CD4-positive, alpha-beta T cell (primary cell): ENCODE measurements at regions not wholly inside any gene's neighbourhood (a gene's known extent, or its start where the extent isn't known, plus 50 kb on each side); places are given as distances from the start of the nearest gene placed in this dataset.

ENCODE experiments used
- ATAC-seq: fragments of 200-7000 bp; cut with Tn5 transposase; one replicate; pipeline ENCODE4 v1.10.0; 2022; ENCODE audit warnings: mild to moderate bottlenecking; ENCODE audit not compliant: poor library complexity
- CTCF ChIA-PET: fragments of 350-600 bp; sonication (Branson Sonifier 250); formaldehyde crosslinking; loops from one replicate; lab custom pipeline; 2021; ENCODE audit warnings: antibody characterized with exemption, inconsistent platforms; lab: Charles Lee
- POLR2A ChIA-PET: fragments of 350-600 bp; sonication (Branson Sonifier 250); formaldehyde crosslinking; loops from one replicate; lab custom pipeline; 2021; ENCODE audit warnings: antibody characterized with exemption, inconsistent platforms; lab: Charles Lee
- DNase-seq, 14 experiments: peaks; one replicate each; pipeline ENCODE4 v3.0.0-alpha.2; 2013 to 2020; ENCODE audit warnings: mixed read lengths in 2 of 14
- H3K27ac ChIP-seq, 2 donors: one replicate each; pipeline versions ENCODE4 v1.5.1 to v1.7.0; 2013; ENCODE audit warnings: low read length in 2 of 2, low read depth in 1 of 2, mild to moderate bottlenecking in 1 of 2
- H3K27me3 ChIP-seq, 2 experiments: 1 replicate in 1 of 2; 2 replicates in 1 of 2; pipeline versions ENCODE4 v1.6.1 to v1.7.0; 2013; ENCODE audit warnings: low read length in 2 of 2, control low read depth in 1 of 2, mild to moderate bottlenecking in 1 of 2, moderate library complexity in 1 of 2; ENCODE audit not compliant: insufficient read depth in 2 of 2, control insufficient read depth in 1 of 2
- H3K36me3 ChIP-seq: one replicate; pipeline ENCODE4 v1.6.1; 2013; ENCODE audit warnings: low read length, control low read depth; ENCODE audit not compliant: insufficient read depth
- H3K4me1 ChIP-seq: one replicate; pipeline ENCODE4 v1.6.1; 2013; ENCODE audit warnings: low read length, control low read depth; ENCODE audit not compliant: insufficient read depth
- H3K4me3 ChIP-seq: one replicate; pipeline ENCODE4 v1.5.1; 2013; ENCODE audit warnings: mild to moderate bottlenecking, low read length, moderate library complexity
- H3K9me3 ChIP-seq, 2 experiments: 1 replicate in 1 of 2; 2 replicates in 1 of 2; pipeline versions ENCODE4 v1.6.1 to v1.7.0; 2013; ENCODE audit warnings: low read length in 2 of 2, mild to moderate bottlenecking in 2 of 2, control low read depth in 1 of 2, moderate library complexity in 1 of 2; ENCODE audit not compliant: control insufficient read depth in 1 of 2, insufficient read depth in 1 of 2
- H3K27ac Mint-ChIP-seq: one replicate; pipeline ENCODE4 v1.8.0; 2020; ENCODE audit warnings: mixed read lengths
- H3K27me3 Mint-ChIP-seq: one replicate; pipeline ENCODE4 v1.8.0; 2021; ENCODE audit warnings: mixed read lengths
- H3K36me3 Mint-ChIP-seq: one replicate; pipeline ENCODE4 v1.8.0; 2021; ENCODE audit warnings: low read depth, mixed read lengths
- H3K4me1 Mint-ChIP-seq: one replicate; pipeline ENCODE4 v1.8.0; 2021; ENCODE audit warnings: low read depth, mixed read lengths
- H3K4me3 Mint-ChIP-seq: one replicate; pipeline ENCODE4 v1.8.0; 2020; ENCODE audit warnings: mild to moderate bottlenecking, mixed read lengths
- H3K9me3 Mint-ChIP-seq: one replicate; pipeline ENCODE4 v1.8.0; 2020; ENCODE audit warnings: mixed read lengths
- intact Hi-C, 2 experiments: fragments of 100-400 bp; cut with DNase I in 1 of 2; cut with micrococcal nuclease in 1 of 2; formaldehyde crosslinking; loops; one replicate each; pipeline versions ENCODE4 v1.15.1 to v1.9.0; 2023 to 2025; cut with DNase I, micrococcal nuclease
- TF ChIP-seq, protein P1 (sequence below): fragments of 200-600 bp; IDR thresholded peaks from one replicate; pipeline ENCODE4 v1.8.0; 2022; ENCODE audit warnings: antibody characterized with exemption, mild to moderate bottlenecking

DNA sequence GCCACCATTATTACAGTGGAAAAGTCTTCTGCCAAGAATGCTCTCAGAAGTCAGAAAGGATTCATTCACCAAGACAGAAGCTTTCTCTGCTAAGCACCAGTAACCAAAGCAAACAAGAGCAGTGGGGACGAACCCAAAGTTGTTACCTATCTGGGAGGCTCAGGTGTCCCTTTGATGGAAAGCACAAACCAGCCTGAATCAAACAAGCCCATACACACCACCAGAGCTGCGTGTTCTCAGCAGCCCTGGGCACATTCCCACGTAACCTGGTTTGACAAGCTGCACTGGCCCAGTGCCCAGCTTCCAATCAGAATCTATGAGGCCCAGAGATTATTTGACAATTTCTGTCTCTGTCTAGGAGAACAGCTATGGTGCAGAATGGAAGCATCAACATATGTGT is 252.6 kb downstream of the ACTL7B start:
- H3K27me3 Mint-ChIP-seq = peaks cover 5% of the 10 kb centered on the region
- no peaks in the 10 kb centered on the region for H3K4me1 ChIP-seq
- TF ChIP-seq, protein P1, sequence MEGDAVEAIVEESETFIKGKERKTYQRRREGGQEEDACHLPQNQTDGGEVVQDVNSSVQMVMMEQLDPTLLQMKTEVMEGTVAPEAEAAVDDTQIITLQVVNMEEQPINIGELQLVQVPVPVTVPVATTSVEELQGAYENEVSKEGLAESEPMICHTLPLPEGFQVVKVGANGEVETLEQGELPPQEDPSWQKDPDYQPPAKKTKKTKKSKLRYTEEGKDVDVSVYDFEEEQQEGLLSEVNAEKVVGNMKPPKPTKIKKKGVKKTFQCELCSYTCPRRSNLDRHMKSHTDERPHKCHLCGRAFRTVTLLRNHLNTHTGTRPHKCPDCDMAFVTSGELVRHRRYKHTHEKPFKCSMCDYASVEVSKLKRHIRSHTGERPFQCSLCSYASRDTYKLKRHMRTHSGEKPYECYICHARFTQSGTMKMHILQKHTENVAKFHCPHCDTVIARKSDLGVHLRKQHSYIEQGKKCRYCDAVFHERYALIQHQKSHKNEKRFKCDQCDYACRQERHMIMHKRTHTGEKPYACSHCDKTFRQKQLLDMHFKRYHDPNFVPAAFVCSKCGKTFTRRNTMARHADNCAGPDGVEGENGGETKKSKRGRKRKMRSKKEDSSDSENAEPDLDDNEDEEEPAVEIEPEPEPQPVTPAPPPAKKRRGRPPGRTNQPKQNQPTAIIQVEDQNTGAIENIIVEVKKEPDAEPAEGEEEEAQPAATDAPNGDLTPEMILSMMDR = no peak
- no peaks in the 10 kb centered on the region for H3K36me3 ChIP-seq
- ChIA-PET CTCF (no interaction called here), POLR2A (no interaction called here)
- no peak overlapping the region for H3K27ac Mint-ChIP-seq
- ATAC-seq (no peak), DNase-seq (no peak)
- no peak overlapping the region for H3K4me3 Mint-ChIP-seq
- H3K36me3 Mint-ChIP-seq = no peaks in the 10 kb centered on the region
- no peaks in the 10 kb centered on the region for H3K27me3 ChIP-seq
- H3K9me3 ChIP-seq = no peaks in the 10 kb centered on the region
- H3K27ac ChIP-seq = no peak overlapping the region
- no peaks in the 10 kb centered on the region for H3K9me3 Mint-ChIP-seq
- intact Hi-C loops = no loop called here
- no peak overlapping the region for H3K4me3 ChIP-seq
- H3K4me1 Mint-ChIP-seq = no peaks in the 10 kb centered on the region

- H3K9me3 ChIP-seq = no peaks in the 10 kb centered on the region
- H3K27ac ChIP-seq = no peak overlapping the region
- no peaks in the 10 kb centered on the region for H3K27me3 ChIP-seq
- TF ChIP-seq, protein P1 = no peak
- no peaks in the 10 kb centered on the region for H3K4me1 Mint-ChIP-seq
- no peak for DNase-seq
- H3K27ac Mint-ChIP-seq = no peak overlapping the region
- no peaks in the 10 kb centered on the region for H3K4me1 ChIP-seq
- H3K36me3 ChIP-seq = no peaks in the 10 kb centered on the region
- H3K9me3 Mint-ChIP-seq = no peaks in the 10 kb centered on the region
- POLR2A ChIA-PET = no interaction called here
- H3K27me3 Mint-ChIP-seq = peaks cover 5% of the 10 kb centered on the region
- intact Hi-C loops = no loop called here
- H3K36me3 Mint-ChIP-seq = no peaks in the 10 kb centered on the region
- H3K4me3 Mint-ChIP-seq = no peak overlapping the region
- ATAC-seq = no peak
- H3K4me3 ChIP-seq = no peak overlapping the region
- CTCF ChIA-PET = no interaction called here
These were observed 254.9 kb downstream of the ACTL7B start for GRCh38 chr9:108600896-108601295.

DNA sequence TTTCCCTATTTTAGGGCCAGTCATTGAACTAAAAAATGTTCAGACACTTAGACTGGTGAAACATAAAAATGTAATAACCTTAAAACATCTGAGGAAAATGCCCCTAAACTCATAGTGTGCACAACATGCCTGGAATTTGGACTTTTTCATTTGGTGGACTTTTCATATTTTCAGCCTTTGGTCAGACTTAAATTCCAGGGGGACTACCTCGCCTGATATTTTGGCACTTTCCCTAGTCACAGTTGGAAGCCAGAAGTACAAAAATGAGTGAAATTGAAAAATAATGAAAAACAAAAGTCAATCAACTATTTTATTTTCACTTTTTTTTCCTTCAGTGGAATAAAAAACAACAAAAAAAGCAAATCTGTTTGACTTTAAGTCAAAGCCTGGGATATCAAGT is 256.2 kb downstream of the ACTL7B start:
- H3K4me3 Mint-ChIP-seq = no peak overlapping the region
- CTCF ChIA-PET = no interaction called here
- intact Hi-C loops = loop anchor here in 1 of 2 experiments (10.0 kb wide), 1 partner anchor 65 kb away; no protein-coding TSS in a partner anchor

More for the DNA sequence above, 256.2 kb downstream of the ACTL7B start:
- no peak overlapping the region for H3K27ac ChIP-seq
- no peaks in the 10 kb centered on the region for H3K36me3 ChIP-seq
- Mint-ChIP-seq H3K9me3 (no peaks in the 10 kb centered on the region), H3K27ac (no peak overlapping the region), H3K27me3 (peaks cover 5% of the 10 kb centered on the region), H3K36me3 (no peaks in the 10 kb centered on the region), H3K4me1 (no peaks in the 10 kb centered on the region)
- no peak for DNase-seq
- no peaks in the 10 kb centered on the region for H3K9me3 ChIP-seq
- no peaks in the 10 kb centered on the region for H3K4me1 ChIP-seq
- TF ChIP-seq, protein P1 = no peak
- POLR2A ChIA-PET = no interaction called here
- H3K27me3 ChIP-seq = no peaks in the 10 kb centered on the region
- no peak overlapping the region for H3K4me3 ChIP-seq
- ATAC-seq = no peak
